Mucosa of stomach (tissue), 1 donor: ENCODE measurements at regions not wholly inside any gene's neighbourhood (a gene's known extent, or its start where the extent isn't known, plus 50 kb on each side); places are given as distances from the start of the nearest gene placed in this dataset.
"Not testable (repeated sequence)": the region's sequence is repeated elsewhere in the genome, so short reads cannot be mapped to it uniquely, and the experiment has no call there.

Source experiments
- H3K27me3 ChIP-seq: one replicate; pipeline ENCODE4 v1.7.0; 2013; ENCODE audit warnings: mild to moderate bottlenecking, low read length; ENCODE audit not compliant: control insufficient read depth, insufficient read depth
- H3K36me3 ChIP-seq: one replicate; pipeline ENCODE4 v1.7.0; 2013; ENCODE audit warnings: low read length; ENCODE audit not compliant: control insufficient read depth, insufficient read depth
- H3K4me1 ChIP-seq: one replicate; pipeline ENCODE4 v1.7.0; 2013; ENCODE audit warnings: mild to moderate bottlenecking, low read length; ENCODE audit not compliant: control insufficient read depth, insufficient read depth
- H3K4me3 ChIP-seq: one replicate; pipeline ENCODE4 v1.7.0; 2013; ENCODE audit warnings: low read length
- H3K9ac ChIP-seq: one replicate; pipeline ENCODE4 v1.7.0; 2013; ENCODE audit warnings: mild to moderate bottlenecking, low read length, moderate library complexity
- H3K9me3 ChIP-seq: one replicate; pipeline ENCODE4 v1.7.0; 2013; ENCODE audit warnings: mild to moderate bottlenecking, low read length, moderate library complexity; ENCODE audit not compliant: control insufficient read depth
- donor health status: Pancreatic carcinoma.

GRCh38 chr6:120785459-120786086, 548.7 kb downstream of the TBC1D32 start:
- Histone ChIP-seq H3K27me3 (no peaks in the 10 kb centered on the region), H3K9ac (no peak overlapping the region), H3K36me3 (no peaks in the 10 kb centered on the region), H3K4me3 (no peak overlapping the region), H3K4me1 (no peaks in the 10 kb centered on the region), H3K9me3 (no peaks in the 10 kb centered on the region)

DNA sequence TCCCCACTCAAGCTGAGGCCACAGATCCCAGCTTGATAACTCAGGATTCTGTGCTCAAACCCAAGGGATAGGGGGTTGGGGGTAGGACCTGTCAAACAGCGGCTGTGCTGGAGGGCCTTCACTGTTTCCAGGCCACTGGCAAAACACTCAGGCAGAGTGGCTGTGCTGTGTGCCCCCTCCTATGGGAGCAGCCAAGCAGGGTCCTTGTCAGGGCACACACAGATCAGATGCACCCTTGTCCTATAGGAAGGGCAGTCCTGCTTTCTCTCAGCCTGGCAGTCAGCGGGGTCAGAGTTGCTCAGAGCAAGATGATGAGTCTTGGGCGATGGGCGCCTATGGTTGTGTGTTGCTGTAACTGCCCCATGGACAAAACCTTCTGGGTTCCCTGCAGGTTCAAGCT, 554.8 kb downstream of the TBC1D32 start:
- Histone ChIP-seq H3K9me3 (no peaks in the 10 kb centered on the region), H3K4me1 (no peaks in the 10 kb centered on the region), H3K27me3 (no peaks in the 10 kb centered on the region), H3K9ac (no peak overlapping the region), H3K36me3 (no peaks in the 10 kb centered on the region), H3K4me3 (no peak overlapping the region)

DNA sequence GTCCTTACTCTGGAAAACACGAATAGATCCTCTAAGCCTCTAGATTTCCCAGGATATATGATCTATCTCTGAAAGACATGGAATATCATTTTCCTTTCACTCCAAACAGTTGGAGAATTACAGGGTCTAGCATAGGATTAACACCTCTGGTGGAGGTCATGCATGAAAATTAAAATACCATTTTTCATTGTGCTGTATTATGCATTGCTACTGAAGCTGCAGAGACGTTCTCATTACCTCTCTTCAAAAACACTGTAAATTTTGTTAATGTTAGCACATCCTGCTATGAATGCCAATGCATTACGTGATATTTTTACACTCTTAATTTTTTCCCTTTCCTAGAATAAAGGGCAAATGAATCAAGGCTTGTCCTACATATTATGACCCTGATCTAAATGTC, 558.6 kb downstream of the TBC1D32 start:
- Histone ChIP-seq H3K27me3 (no peaks in the 10 kb centered on the region), H3K4me1 (no peaks in the 10 kb centered on the region), H3K9ac (no peak overlapping the region), H3K9me3 (no peaks in the 10 kb centered on the region), H3K4me3 (no peak overlapping the region), H3K36me3 (no peaks in the 10 kb centered on the region)

- H3K4me1 ChIP-seq = no peaks in the 10 kb centered on the region
- H3K9me3 ChIP-seq = no peaks in the 10 kb centered on the region
- no peak overlapping the region for H3K9ac ChIP-seq
- no peaks in the 10 kb centered on the region for H3K36me3 ChIP-seq
- H3K4me3 ChIP-seq = no peak overlapping the region
- H3K27me3 ChIP-seq = no peaks in the 10 kb centered on the region
Observed at GRCh38 chr6:120774275-120774674, 560.0 kb downstream of the TBC1D32 start.

DNA sequence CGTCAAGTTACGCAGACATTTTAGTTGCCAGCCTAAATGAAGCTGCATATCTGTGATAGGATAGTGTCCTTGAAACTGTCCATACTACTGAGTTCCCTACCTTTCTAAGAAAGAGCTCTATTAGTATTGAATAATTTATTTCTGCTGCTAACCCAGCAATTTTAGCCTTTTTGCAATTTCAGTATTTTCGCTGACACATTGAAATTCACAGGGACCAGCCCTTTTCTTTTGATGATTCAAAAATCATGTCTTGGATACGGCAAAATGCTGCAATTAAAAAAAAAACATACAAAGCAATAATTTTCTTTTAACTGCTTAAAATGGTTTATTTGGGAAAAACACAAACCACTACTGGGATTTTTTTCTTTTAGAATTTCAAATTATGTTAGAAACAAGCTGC, 563.3 kb downstream of the TBC1D32 start:
- no peaks in the 10 kb centered on the region for H3K9me3 ChIP-seq
- no peaks in the 10 kb centered on the region for H3K36me3 ChIP-seq
- no peaks in the 10 kb centered on the region for H3K4me1 ChIP-seq
- H3K27me3 ChIP-seq = no peaks in the 10 kb centered on the region
- H3K4me3 ChIP-seq = no peak overlapping the region
- H3K9ac ChIP-seq = no peak overlapping the region

- no peaks in the 10 kb centered on the region for H3K27me3 ChIP-seq
- no peak overlapping the region for H3K9ac ChIP-seq
- H3K9me3 ChIP-seq = no peaks in the 10 kb centered on the region
- no peak overlapping the region for H3K4me3 ChIP-seq
- H3K36me3 ChIP-seq = no peaks in the 10 kb centered on the region
- H3K4me1 ChIP-seq = no peaks in the 10 kb centered on the region
Observed at GRCh38 chr6:120764312-120764711, 570.0 kb downstream of the TBC1D32 start.

GRCh38 chr6:120759570-120759969, 574.7 kb downstream of the TBC1D32 start:
- Histone ChIP-seq H3K36me3 (no peaks in the 10 kb centered on the region), H3K4me3 (no peak overlapping the region), H3K27me3 (no peaks in the 10 kb centered on the region), H3K9ac (no peak overlapping the region), H3K9me3 (no peaks in the 10 kb centered on the region), H3K4me1 (no peaks in the 10 kb centered on the region)

DNA sequence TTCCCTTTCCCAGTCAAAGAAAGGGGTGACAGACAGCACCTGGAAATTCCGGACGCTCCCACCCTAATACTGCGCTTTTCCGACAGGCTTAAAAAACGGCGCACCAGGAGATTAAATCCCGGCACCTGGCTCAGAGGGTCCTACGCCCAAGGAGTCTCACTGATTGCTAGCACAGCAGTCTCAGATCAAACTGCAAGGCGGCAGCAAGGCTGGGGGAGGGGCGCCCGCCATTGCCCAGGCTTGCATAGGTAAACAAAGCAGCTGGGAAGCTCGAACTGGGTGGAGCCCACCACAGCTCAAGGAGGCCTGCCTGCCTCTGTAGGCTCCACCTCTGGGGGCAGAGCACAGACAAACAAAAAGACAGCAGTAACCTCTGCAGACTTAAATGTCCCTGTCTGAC, 585.7 kb downstream of the TBC1D32 start:
- not testable (repeated sequence) for H3K4me1 ChIP-seq, H3K9ac ChIP-seq, H3K4me3 ChIP-seq, H3K36me3 ChIP-seq, H3K27me3 ChIP-seq, H3K9me3 ChIP-seq

DNA sequence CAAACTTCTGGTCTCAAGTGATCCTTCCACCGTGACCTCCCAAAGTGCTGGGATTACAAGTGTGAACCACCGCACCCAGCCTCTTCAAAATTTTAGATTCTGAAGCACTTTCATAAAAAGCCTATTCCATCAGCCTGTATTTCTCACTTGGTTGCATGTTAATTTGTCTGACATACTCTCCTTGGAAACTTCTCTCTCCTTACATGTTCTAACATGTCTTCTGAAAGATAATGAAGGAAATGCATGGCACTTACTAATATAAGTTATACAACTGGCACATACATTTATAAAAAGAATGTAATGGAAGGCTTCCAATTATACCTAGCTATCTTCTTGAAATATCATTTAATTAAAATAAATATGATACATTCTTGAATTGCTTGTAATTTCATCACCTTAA, 597.5 kb downstream of the TBC1D32 start:
- no peaks in the 10 kb centered on the region for H3K36me3 ChIP-seq
- H3K9me3 ChIP-seq = no peaks in the 10 kb centered on the region
- no peaks in the 10 kb centered on the region for H3K4me1 ChIP-seq
- H3K4me3 ChIP-seq = no peak overlapping the region
- H3K9ac ChIP-seq = no peak overlapping the region
- H3K27me3 ChIP-seq = no peaks in the 10 kb centered on the region

- Histone ChIP-seq H3K27me3 (no peaks in the 10 kb centered on the region), H3K36me3 (no peaks in the 10 kb centered on the region), H3K4me1 (no peaks in the 10 kb centered on the region), H3K4me3 (no peak overlapping the region), H3K9ac (no peak overlapping the region), H3K9me3 (no peaks in the 10 kb centered on the region)
Observed at GRCh38 chr6:120735641-120736040, 598.6 kb downstream of the TBC1D32 start.

DNA sequence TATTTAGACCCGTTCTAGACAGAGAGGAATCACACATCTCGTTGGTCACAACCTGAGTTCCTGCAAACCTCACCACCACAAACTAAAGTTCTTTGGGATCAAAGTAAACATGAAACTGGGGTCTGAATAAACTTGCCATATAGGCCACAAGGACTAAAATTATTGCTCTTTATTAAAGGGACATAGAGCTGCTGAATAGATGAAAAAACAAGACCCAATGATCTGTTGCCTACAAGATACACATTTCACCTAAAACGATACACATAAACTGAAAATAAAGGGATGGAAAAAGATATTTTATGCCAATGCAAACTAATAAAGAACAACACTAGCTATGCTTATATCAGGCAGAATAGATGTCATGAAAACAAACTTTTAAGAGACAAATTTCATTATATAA, 623.0 kb downstream of the TBC1D32 start:
- no peaks in the 10 kb centered on the region for H3K27me3 ChIP-seq
- no peaks in the 10 kb centered on the region for H3K4me1 ChIP-seq
- no peaks in the 10 kb centered on the region for H3K9me3 ChIP-seq
- H3K9ac ChIP-seq = no peak overlapping the region
- H3K4me3 ChIP-seq = no peak overlapping the region
- no peaks in the 10 kb centered on the region for H3K36me3 ChIP-seq

- Histone ChIP-seq H3K4me1 (no peaks in the 10 kb centered on the region), H3K36me3 (no peaks in the 10 kb centered on the region), H3K4me3 (no peak overlapping the region), H3K9me3 (no peaks in the 10 kb centered on the region), H3K9ac (no peak overlapping the region), H3K27me3 (no peaks in the 10 kb centered on the region)
Observed at GRCh38 chr6:120700001-120700400, 634.3 kb downstream of the TBC1D32 start.

GRCh38 chr6:120686492-120686891, 647.8 kb downstream of the TBC1D32 start:
- no peak overlapping the region for H3K4me3 ChIP-seq
- no peaks in the 10 kb centered on the region for H3K36me3 ChIP-seq
- no peaks in the 10 kb centered on the region for H3K4me1 ChIP-seq
- no peak overlapping the region for H3K9ac ChIP-seq
- H3K27me3 ChIP-seq = no peaks in the 10 kb centered on the region
- no peaks in the 10 kb centered on the region for H3K9me3 ChIP-seq
